GM12878 (cell line): ENCODE measurements at regions not wholly inside any gene's neighbourhood (a gene's known extent, or its start where the extent isn't known, plus 50 kb on each side); places are given as distances from the start of the nearest gene placed in this dataset.

Experiments
- ATAC-seq: fragments of 200-7000 bp; cut with Tn5 transposase; 3 replicates; pipeline ENCODE4 v1.9.1; 2020; ENCODE audit warnings: mild to moderate bottlenecking, moderate library complexity
- BruUV-seq: library from RNA; stranded (reverse); fragments of 400-500 nt; replicated peaks from 2 replicates; lab custom pipeline; 2021; lab: Mats Ljungman, UMichigan
- CTCF ChIA-PET: fragments of 300-600 bp; sonication (Branson Sonifier 250); formaldehyde crosslinking; extraction: SDS; loops from one replicate; lab custom pipeline; 2021; ENCODE audit warnings: inconsistent platforms; lab: Yijun Ruan, JAX
- POLR2A ChIA-PET: fragments of 350-600 bp; formaldehyde crosslinking; extraction: SDS; loops from one replicate; lab custom pipeline; 2021; ENCODE audit warnings: inconsistent platforms; lab: Charles Lee
- RAD21 ChIA-PET: fragments of 300-600 bp; sonication (Branson Sonifier 250); formaldehyde crosslinking; loops from one replicate; lab custom pipeline; 2023; ENCODE audit warnings: antibody characterized with exemption; ENCODE audit not compliant: unreplicated experiment; lab: Charles Lee
- SMC1A ChIA-PET: fragments of 300-600 bp; sonication (Branson Sonifier 250); formaldehyde crosslinking; loops from one replicate; lab custom pipeline; 2023; ENCODE audit not compliant: unreplicated experiment, uncharacterized antibody; lab: Charles Lee
- DNase-seq: peaks from one replicate; pipeline ENCODE4 v3.0.0-alpha.2; 2011; ENCODE audit warnings: low read depth, low spot score
- FAIRE-seq: peaks from 3 replicates; lab custom pipeline; 2011; peaks lifted over from hg19 to GRCh38; lab: Jason Lieb, UNC
- H2AFZ ChIP-seq: 2 replicates; pipeline ENCODE4 v1.6.0; 2011; ENCODE audit warnings: low read depth, low read length, control low read depth; ENCODE audit not compliant: control insufficient read depth
- H3K27ac ChIP-seq: 2 replicates; pipeline ENCODE4 v1.5.1; 2011; ENCODE audit warnings: control low read depth; ENCODE audit not compliant: control insufficient read depth, insufficient read depth
- H3K27me3 ChIP-seq, 2 experiments: replicated peaks in 1 of 2; 2 replicates each; pipeline versions ENCODE4 v1.6.0 to v1.6.1; 2011; ENCODE audit warnings: low read length in 1 of 2; ENCODE audit not compliant: control insufficient read depth in 2 of 2, insufficient read depth in 2 of 2
- H3K36me3 ChIP-seq, 2 experiments: 2 replicates each; pipeline ENCODE4 v1.5.1; 2011; ENCODE audit warnings: low read length in 1 of 2; ENCODE audit not compliant: control insufficient read depth in 2 of 2, insufficient read depth in 2 of 2
- H3K4me1 ChIP-seq: 2 replicates; pipeline ENCODE4 v1.6.1; 2011; ENCODE audit warnings: mild to moderate bottlenecking, low read length, moderate library complexity, mixed read lengths; ENCODE audit not compliant: control insufficient read depth, insufficient read depth
- H3K4me2 ChIP-seq: 2 replicates; pipeline ENCODE4 v1.6.0; 2011; ENCODE audit warnings: control low read depth; ENCODE audit not compliant: control insufficient read depth, insufficient read depth
- H3K4me3 ChIP-seq: fragments of 200-600 bp; sonication (generic); 2 replicates; pipeline ENCODE4 v1.5.1; 2016
- H3K79me2 ChIP-seq: 2 replicates; pipeline ENCODE4 v1.6.0; 2011; ENCODE audit warnings: low read length; ENCODE audit not compliant: control insufficient read depth, insufficient read depth
- H3K9ac ChIP-seq: 2 replicates; pipeline ENCODE4 v1.8.0; 2011; ENCODE audit warnings: low read length, control low read depth, mixed read lengths; ENCODE audit not compliant: control insufficient read depth, insufficient read depth
- H3K9me3 ChIP-seq: replicated peaks from 3 replicates; pipeline ENCODE4 v1.5.1; 2011; ENCODE audit warnings: mild to moderate bottlenecking, low read length; ENCODE audit not compliant: control insufficient read depth, insufficient read depth
- H4K20me1 ChIP-seq: 2 replicates; pipeline ENCODE4 v1.6.0; 2011; ENCODE audit not compliant: control insufficient read depth, insufficient read depth
- BHLHE40 ChIP-seq, 2 experiments: fragments of 450-650 bp in 1 of 2; IDR thresholded peaks; 2 replicates each; pipeline ENCODE4 v1.6.1; 2011 to 2017; ENCODE audit warnings: low read depth in 2 of 2, borderline replicate concordance in 1 of 2, improper control_type of control experiment in 1 of 2, low read length in 1 of 2, mild to moderate bottlenecking in 1 of 2
- E4F1 ChIP-seq: fragments of 450-650 bp; IDR thresholded peaks from 2 replicates; pipeline ENCODE4 v1.6.1; 2018; ENCODE audit warnings: borderline replicate concordance, mild to moderate bottlenecking; ENCODE audit not compliant: partially characterized antibody
- EP300 ChIP-seq, 2 experiments: fragments of 150-350 bp in 1 of 2; IDR thresholded peaks; 2 replicates each; pipeline ENCODE4 v1.6.1; 2011 to 2012; ENCODE audit warnings: low read depth in 2 of 2, low read length in 2 of 2, borderline replicate concordance in 1 of 2, improper control_type of control experiment in 1 of 2, inconsistent platforms in 1 of 2; ENCODE audit not compliant: control insufficient read depth in 1 of 2
- IKZF2 ChIP-seq, 2 experiments: fragments of 450-650 bp; IDR thresholded peaks; 2 replicates each; pipeline ENCODE4 v1.6.1; 2017; ENCODE audit warnings: mild to moderate bottlenecking in 2 of 2, moderate library complexity in 2 of 2
- JUNB ChIP-seq: IDR thresholded peaks from 2 replicates; pipeline ENCODE4 v1.6.1; 2016; ENCODE audit warnings: antibody characterized with exemption, mild to moderate bottlenecking
- MTA2 ChIP-seq: fragments of 450-650 bp; IDR thresholded peaks from 2 replicates; pipeline ENCODE4 v1.6.1; 2016; ENCODE audit warnings: low read depth, mild to moderate bottlenecking, moderate library complexity
- NBN ChIP-seq: fragments of 450-650 bp; IDR thresholded peaks from 2 replicates; pipeline ENCODE4 v1.6.1; 2016
- PRDM15 ChIP-seq: fragments of 450-650 bp; formaldehyde crosslinking; IDR thresholded peaks from 2 replicates; pipeline ENCODE4 v1.4.0; 2020; ENCODE audit warnings: mild to moderate bottlenecking, moderate library complexity
- RELB ChIP-seq: fragments of 450-650 bp; IDR thresholded peaks from 2 replicates; pipeline ENCODE4 v1.6.1; 2017; ENCODE audit warnings: low read depth, mild to moderate bottlenecking, moderate library complexity
- SKIL ChIP-seq: fragments of 450-650 bp; IDR thresholded peaks from 2 replicates; pipeline ENCODE4 v1.6.1; 2017; ENCODE audit warnings: mild to moderate bottlenecking, low read depth, inconsistent platforms; ENCODE audit not compliant: poor library complexity, severe bottlenecking
- SP1 ChIP-seq: IDR thresholded peaks from one replicate; pipeline ENCODE4 v1.6.1; 2011; ENCODE audit warnings: low read depth, low read length
- SRF ChIP-seq, 2 experiments: IDR thresholded peaks; 2 replicates each; pipeline ENCODE4 v1.6.1; 2011; ENCODE audit warnings: low read depth in 2 of 2, low read length in 2 of 2, mild to moderate bottlenecking in 1 of 2, moderate library complexity in 1 of 2
- WGBS: methylation state at CpG from one replicate; pipeline ENCODE4 v1.1.6; 2016; ENCODE audit warnings: low lambda C conversion rate; ENCODE audit not compliant: insufficient replicate concordance, insufficient coverage; ENCODE audit errors: missing lambda C conversion rate; 5-methylcytosine and 5-hydroxymethylcytosine counted together
- in situ Hi-C: fragments of 300-500 bp; cut with MboI; formaldehyde crosslinking; loops from 9 replicates; pipeline ENCODE4 v1.14.3; 2018; ENCODE audit warnings: mixed read lengths
- intact Hi-C: fragments of 100-400 bp; cut with micrococcal nuclease; formaldehyde crosslinking; loops from one replicate; pipeline ENCODE4 v1.14.2; 2022; ENCODE audit not compliant: unreplicated experiment

- Histone ChIP-seq H2AFZ (peak overlapping the region; percentile 45; the same call in 1 of the 2 replicates), H4K20me1 (no peaks in the 10 kb centered on the region), H3K4me3 (no peak overlapping the region), H3K27ac (peak overlapping the region; percentile 57), H3K36me3 (no peaks in the 10 kb centered on the region), H3K27me3 (no peaks in the 10 kb centered on the region), H3K79me2 (no peaks in the 10 kb centered on the region), H3K4me1 (peaks cover 10% of the 10 kb centered on the region), H3K9ac (no peak overlapping the region), H3K4me2 (peak overlapping the region; percentile 47), H3K9me3 (no peaks in the 10 kb centered on the region; the same call in 2 of the 3 replicates)
- FAIRE-seq (peak; percentile 90), DNase-seq (peak; percentile 54), ATAC-seq (peak; percentile 89)
- POLR2A ChIA-PET, result interaction anchor here (1.3 kb wide), 1 partner anchor 60 kb away, joined by 5 read pairs; no protein-coding TSS in a partner anchor
- intact Hi-C loops (loop anchor here (5.0 kb wide), 1 partner anchor 42 kb away; no protein-coding TSS in a partner anchor), in situ Hi-C loops (no loop called here)
- 34% methylated on average over 3 of the region's 3 CpGs for WGBS
- SMC1A ChIA-PET, result interaction anchor here (0.9 to 2.1 kb wide), 15 partner anchors 11 to 387 kb away, joined by 3 to 12 read pairs (median 4); no protein-coding TSS in a partner anchor
- RAD21 ChIA-PET, result interaction anchor here (1.3 to 3.1 kb wide), 4 partner anchors 24 to 75 kb away, joined by 3 to 17 read pairs (median 8); no protein-coding TSS in a partner anchor
- BruUV-seq, result no TSS peak
- CTCF ChIA-PET, result interaction anchor here (1.1 to 1.3 kb wide), 2 partner anchors 38 to 61 kb away, joined by 3 to 5 read pairs; no protein-coding TSS in a partner anchor
- TF ChIP-seq MTA2 (peak; percentile 73; the same call in 1 of the 2 replicates), BHLHE40 (IDR thresholded peaks at IDR 0.05; ENCODE audit: borderline replicate concordance in 1 of 2, low read depth in 2 of 2, low read length in 1 of 2) (peak; percentile 24 to 29; a peak in 1 of 4 replicates), RELB (peak; percentile 64), SP1 (no peak), PRDM15 (CRISPR knock-in tag) (no peak), SKIL (peak; percentile 5), NBN (0 out of 2 replicates have a peak, but pooled peaks have one; percentile 17), EP300 (IDR thresholded peaks at IDR 0.05; ENCODE audit: borderline replicate concordance in 1 of 2, control insufficient read depth in 1 of 2, low read depth in 2 of 2, low read length in 2 of 2) (0 out of 4 replicates have a peak, but pooled peaks of 1 of the 2 experiments have one; percentile 22), E4F1 (no peak), JUNB (0 out of 2 replicates have a peak, but pooled peaks have one; percentile 26), SRF (IDR thresholded peaks at IDR 0.05; ENCODE audit: low read depth in 2 of 2, low read length in 2 of 2) (no peak), IKZF2 (IDR thresholded peaks at IDR 0.05) (peak; percentile 76 to 81)
These were observed 202.7 kb upstream of the SPOPL start for GRCh38 chr2:138298900-138299299.
